Stimulated activated CD4-positive, alpha-beta T cell treated with anti-CD3 and anti-CD28 coated beads, TNF-alpha, amount 100 ng/mL, for 4 hours (primary cell): ENCODE measurements at regions not wholly inside any gene's neighbourhood (a gene's known extent, or its start where the extent isn't known, plus 50 kb on each side); places are given as distances from the start of the nearest gene placed in this dataset.

Experiments used
- DNase-seq, 3 experiments: peaks; one replicate each; pipeline ENCODE4 v3.0.0-alpha.2; 2020; ENCODE audit warnings: low read depth in 3 of 3

DNA sequence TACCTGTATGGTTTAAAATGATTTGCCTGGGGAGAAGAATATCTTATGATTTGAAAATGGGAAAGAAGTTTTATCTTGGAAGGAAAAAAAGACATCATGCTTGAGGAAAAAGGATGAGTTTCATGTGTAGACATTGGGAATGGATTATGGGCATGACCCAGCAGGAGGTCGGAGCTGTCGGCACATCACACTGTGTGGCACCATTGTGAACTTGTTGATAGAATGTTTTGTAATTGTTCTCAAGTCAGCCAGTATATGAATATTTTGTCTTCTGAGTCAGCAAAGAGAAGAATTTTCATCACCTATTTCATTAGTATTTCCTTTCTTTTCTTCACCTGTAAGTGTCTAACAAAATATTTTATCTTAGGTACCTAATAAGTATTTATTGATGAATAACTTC lies 60.0 kb upstream of the HMGA2 start:
- DNase-seq = no peak

DNA sequence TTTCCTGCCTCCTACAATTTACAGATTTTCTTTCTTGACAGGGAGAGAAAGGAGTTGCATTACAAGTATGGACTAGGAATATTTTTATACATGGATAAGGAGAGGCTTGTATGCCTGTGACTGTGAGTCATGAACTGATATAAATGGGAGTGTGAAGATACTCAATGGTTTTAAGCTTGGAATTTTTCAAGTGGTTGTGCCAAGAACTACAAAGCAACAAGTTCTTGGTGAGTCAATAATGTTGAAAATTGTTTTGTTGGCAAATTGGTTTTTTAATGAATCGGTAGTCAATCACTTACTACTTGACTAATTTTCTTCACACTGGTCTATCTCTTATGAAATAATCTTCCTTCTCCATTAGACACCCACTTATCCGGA lies 58.9 kb upstream of the HMGA2 start:
- no peak for DNase-seq

DNA sequence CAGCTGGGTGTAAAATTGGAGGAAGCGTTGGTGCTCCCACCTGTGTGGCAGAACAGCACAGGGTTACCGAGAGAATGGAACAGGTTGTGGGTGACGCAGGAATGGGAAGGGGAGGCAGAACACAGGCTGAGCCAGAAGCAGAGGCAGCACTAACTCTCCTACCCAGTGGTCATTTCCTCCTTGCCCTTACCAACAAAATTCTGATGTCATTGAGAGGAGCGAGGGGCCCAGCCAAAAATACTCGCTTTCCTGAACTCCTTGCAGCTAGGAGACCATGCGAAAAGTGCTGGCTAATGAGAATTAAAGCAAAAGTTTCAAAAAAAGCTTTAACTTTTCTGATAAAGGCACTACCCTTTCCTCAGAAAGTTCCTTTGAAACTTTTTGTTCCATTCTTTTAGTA lies 54.4 kb upstream of the HMGA2 start:
- no peak for DNase-seq
